Endothelial cell of umbilical vein (primary cell): ENCODE measurements at regions not wholly inside any gene's neighbourhood (a gene's known extent, or its start where the extent isn't known, plus 50 kb on each side); places are given as distances from the start of the nearest gene placed in this dataset.

ENCODE experiments used
- BruUV-seq: library from RNA; stranded (reverse); fragments of 400-500 nt; replicated peaks from 2 replicates; lab custom pipeline; 2021; lab: Mats Ljungman, UMichigan
- CTCF ChIA-PET: fragments of 300-600, 350-600 bp; sonication (Branson Sonifier 250); formaldehyde crosslinking; loops from one replicate; lab custom pipeline; 2021; ENCODE audit warnings: antibody characterized with exemption, inconsistent platforms; lab: Charles Lee
- POLR2A ChIA-PET: fragments of 300-600, 350-600 bp; sonication (Branson Sonifier 250); formaldehyde crosslinking; loops from one replicate; lab custom pipeline; 2021; ENCODE audit warnings: antibody characterized with exemption, inconsistent platforms; lab: Charles Lee
- DNase-seq: peaks from one replicate; pipeline ENCODE4 v3.0.0-alpha.2; 2011; ENCODE audit warnings: low read depth, low spot score
- FAIRE-seq: peaks from 2 replicates; lab custom pipeline; 2011; peaks lifted over from hg19 to GRCh38; lab: Jason Lieb, UNC
- H2AFZ ChIP-seq: 2 replicates; pipeline ENCODE4 v1.6.0; 2012; ENCODE audit warnings: low read depth, low read length, control low read depth, inconsistent platforms
- H3K27ac ChIP-seq: 2 replicates; pipeline ENCODE4 v1.5.1; 2011; ENCODE audit warnings: low read depth, mild to moderate bottlenecking, control low read depth, low read length, moderate library complexity; ENCODE audit not compliant: insufficient read depth
- H3K27me3 ChIP-seq, 2 experiments: 2 replicates each; pipeline versions ENCODE4 v1.6.0 to v1.6.1; 2011; ENCODE audit warnings: low read length in 2 of 2, mixed read lengths in 1 of 2; ENCODE audit not compliant: control insufficient read depth in 2 of 2, insufficient read depth in 2 of 2
- H3K36me3 ChIP-seq, 2 experiments: 2 replicates in 1 of 2; 3 replicates in 1 of 2; pipeline ENCODE4 v1.5.1; 2011; ENCODE audit warnings: low read length in 2 of 2, mild to moderate bottlenecking in 1 of 2, moderate library complexity in 1 of 2; ENCODE audit not compliant: control insufficient read depth in 2 of 2, insufficient read depth in 2 of 2; ENCODE audit errors: extremely low read depth in 1 of 2
- H3K4me1 ChIP-seq: 3 replicates; pipeline ENCODE4 v1.5.1; 2011; ENCODE audit warnings: mild to moderate bottlenecking, low read length; ENCODE audit not compliant: control insufficient read depth, insufficient read depth; ENCODE audit errors: extremely low read depth
- H3K4me2 ChIP-seq: 2 replicates; pipeline ENCODE4 v1.6.1; 2011; ENCODE audit warnings: low read length, control low read depth, mixed read lengths; ENCODE audit not compliant: insufficient read depth
- H3K4me3 ChIP-seq, 3 experiments: fragments of 200-600 bp in 1 of 3; sonication (generic), shearing (Covaris generic) in 1 of 3; replicated peaks in 1 of 3; 2 replicates each; pipeline ENCODE4 v1.5.1; 2011 to 2016; ENCODE audit warnings: control low read depth in 3 of 3, low read length in 3 of 3, mild to moderate bottlenecking in 2 of 3, inconsistent platforms in 1 of 3, low read depth in 1 of 3, moderate library complexity in 1 of 3; ENCODE audit not compliant: insufficient read depth in 1 of 3
- H3K79me2 ChIP-seq: 2 replicates; pipeline ENCODE4 v1.6.0; 2012; ENCODE audit warnings: low read length, inconsistent platforms; ENCODE audit not compliant: control insufficient read depth, insufficient read depth
- H3K9ac ChIP-seq: replicated peaks from 2 replicates; pipeline ENCODE3; 2011; ENCODE audit warnings: low read length, control low read depth; ENCODE audit not compliant: insufficient read depth; ENCODE audit errors: extremely low read depth
- H3K9me1 ChIP-seq: replicated peaks from 3 replicates; pipeline ENCODE4 v1.6.0; 2011; ENCODE audit warnings: mild to moderate bottlenecking, low read length; ENCODE audit not compliant: control insufficient read depth, insufficient read depth; ENCODE audit errors: extremely low read depth
- H3K9me3 ChIP-seq: replicated peaks from 2 replicates; pipeline ENCODE4 v1.5.1; 2012; ENCODE audit warnings: low read length, inconsistent platforms; ENCODE audit not compliant: control insufficient read depth, insufficient read depth
- H4K20me1 ChIP-seq: replicated peaks from 2 replicates; pipeline ENCODE3; 2011; ENCODE audit warnings: mild to moderate bottlenecking, low read length; ENCODE audit not compliant: control insufficient read depth, insufficient read depth; ENCODE audit errors: extremely low read depth
- EZH2 ChIP-seq: IDR thresholded peaks from 2 replicates; pipeline ENCODE4 v1.6.1; 2012; ENCODE audit warnings: borderline replicate concordance, low read depth, mild to moderate bottlenecking, moderate library complexity, low read length, inconsistent platforms; ENCODE audit not compliant: severe bottlenecking
- FOS ChIP-seq: IDR thresholded peaks from 2 replicates; pipeline ENCODE4 v1.6.1; 2011; ENCODE audit warnings: mild to moderate bottlenecking, low read length, moderate library complexity, borderline replicate concordance; ENCODE audit not compliant: insufficient read depth
- GATA2 ChIP-seq: IDR thresholded peaks from 2 replicates; pipeline ENCODE4 v1.7.0; 2011; ENCODE audit warnings: low read depth, mild to moderate bottlenecking, moderate library complexity, mixed read lengths, low read length; ENCODE audit not compliant: insufficient read length, insufficient read depth
- JUN ChIP-seq: IDR thresholded peaks from 2 replicates; pipeline ENCODE4 v1.6.1; 2011; ENCODE audit warnings: borderline replicate concordance, low read depth; ENCODE audit not compliant: insufficient read length, insufficient read depth
- POLR2A ChIP-seq: IDR thresholded peaks from 2 replicates; pipeline ENCODE4 v1.6.1; 2012; ENCODE audit warnings: low read depth, mild to moderate bottlenecking, control low read depth, low read length
- dilution Hi-C: fragments of 300-500 bp; cut with MboI; formaldehyde crosslinking; loops from one replicate; pipeline ENCODE4 v1.15.0; 2019; ENCODE audit warnings: low sequenced_read_pairs; ENCODE audit not compliant: extremely low pct_ligation_motif_present
- intact Hi-C: fragments of 100-400 bp; cut with micrococcal nuclease; formaldehyde crosslinking; loops from one replicate; pipeline ENCODE4 v1.10.0; 2022

DNA sequence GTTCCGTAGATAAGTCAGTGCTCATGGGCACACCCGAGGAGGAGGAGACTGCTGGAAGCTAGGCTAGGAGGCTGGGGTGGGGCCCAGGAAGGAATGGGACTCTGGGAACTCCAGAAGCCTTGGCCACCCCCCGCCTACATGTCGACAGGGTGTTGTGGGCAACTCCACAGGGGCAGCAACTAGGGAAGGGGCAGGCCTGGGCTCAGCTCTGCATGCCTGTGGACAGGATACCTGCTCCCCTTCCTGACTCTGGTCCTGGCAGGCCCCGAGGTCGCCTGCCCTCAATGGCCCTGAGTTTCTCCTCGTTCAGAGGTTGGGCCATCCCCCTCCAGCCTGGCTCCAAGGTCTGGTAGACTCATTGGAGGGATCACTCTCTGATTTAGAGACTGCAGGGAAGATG lies 138.9 kb upstream of the LINGO1 start:
- Histone ChIP-seq H3K79me2 (no peaks in the 10 kb centered on the region), H3K9ac (no peak overlapping the region), H3K4me3 (no peak overlapping the region), H3K27me3 (peaks cover 0 to 2% of the 10 kb centered on the region in 2 experiments), H4K20me1 (no peaks in the 10 kb centered on the region), H2AFZ (no peak overlapping the region), H3K4me2 (no peak overlapping the region), H3K27ac (no peak overlapping the region), H3K9me3 (no peaks in the 10 kb centered on the region), H3K9me1 (no peaks in the 10 kb centered on the region), H3K4me1 (no peaks in the 10 kb centered on the region), H3K36me3 (no peaks in the 10 kb centered on the region)
- DNase-seq (no peak), FAIRE-seq (no peak)
- BruUV-seq, result no TSS peak
- intact Hi-C loops (no loop called here), dilution Hi-C loops (no loop called here)
- POLR2A ChIA-PET, result no interaction called here
- TF ChIP-seq GATA2, result no peak
- CTCF ChIA-PET, result no interaction called here

DNA sequence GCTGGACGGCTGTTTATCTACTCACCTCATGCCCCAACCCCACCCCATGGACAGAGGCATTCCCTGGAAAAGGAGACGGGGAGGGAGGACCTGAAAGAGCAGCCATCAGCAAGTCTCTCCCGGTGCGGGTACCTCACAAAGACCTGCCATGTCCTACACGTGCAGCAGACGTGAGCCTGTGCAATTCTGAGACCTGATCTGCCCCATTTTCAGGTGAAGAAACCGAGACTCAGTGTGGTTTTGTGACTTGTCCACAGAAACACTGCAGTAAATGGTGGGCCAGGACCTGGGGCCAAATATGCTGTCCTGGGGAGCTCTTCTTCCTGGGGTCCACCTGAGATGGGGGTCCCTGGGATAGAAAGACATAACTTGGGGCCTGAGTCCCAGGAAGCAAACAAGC lies 137.0 kb upstream of the LINGO1 start:
- POLR2A ChIA-PET, result no interaction called here

More for the DNA sequence above, 137.0 kb upstream of the LINGO1 start:
- BruUV-seq, result no TSS peak
- Histone ChIP-seq H2AFZ (no peak overlapping the region), H3K9ac (no peak overlapping the region), H3K4me3 (no peak overlapping the region), H3K9me1 (no peaks in the 10 kb centered on the region), H3K79me2 (no peaks in the 10 kb centered on the region), H3K27me3 (peaks cover 0 to 2% of the 10 kb centered on the region in 2 experiments), H3K4me2 (no peak overlapping the region), H3K9me3 (no peaks in the 10 kb centered on the region), H3K27ac (no peak overlapping the region), H3K36me3 (no peaks in the 10 kb centered on the region), H3K4me1 (no peaks in the 10 kb centered on the region), H4K20me1 (no peaks in the 10 kb centered on the region)
- dilution Hi-C loops, result no loop called here
- FAIRE-seq (no peak), DNase-seq (no peak)
- intact Hi-C loops, result no loop called here
- CTCF ChIA-PET, result interaction anchor here (0.6 kb wide), 2 partner anchors 29 to 518 kb away, joined by 3 read pairs; no protein-coding TSS in a partner anchor
- TF ChIP-seq POLR2A (no peak), FOS (no peak), JUN (no peak), EZH2 (no peak)
